ENCODE measurements at regions not wholly inside any gene's neighbourhood (a gene's known extent, or its start where the extent isn't known, plus 50 kb on each side); places are given as distances from the start of the nearest gene placed in this dataset.

DNA sequence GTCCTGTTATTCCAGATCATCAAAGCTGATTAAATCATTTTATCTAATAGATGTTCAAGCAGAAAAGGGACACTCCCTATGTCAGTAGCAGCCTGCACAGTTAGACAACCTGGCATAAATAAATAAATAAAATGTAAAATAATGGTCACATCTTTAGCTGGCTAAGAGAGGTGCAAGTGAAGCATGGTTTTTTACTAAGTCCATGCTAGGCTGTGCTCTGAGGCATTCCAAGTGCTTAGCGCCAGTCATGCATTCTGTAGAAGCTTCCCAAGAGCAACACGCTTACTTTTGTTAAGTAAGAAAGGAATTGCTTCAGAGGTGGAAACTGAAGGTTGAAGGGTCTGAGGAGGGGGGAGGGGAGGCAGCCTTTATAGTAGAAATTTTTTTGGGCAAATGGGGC is 351.2 kb downstream of the CDH2 start:
- TF ChIP-seq, protein P1, sequence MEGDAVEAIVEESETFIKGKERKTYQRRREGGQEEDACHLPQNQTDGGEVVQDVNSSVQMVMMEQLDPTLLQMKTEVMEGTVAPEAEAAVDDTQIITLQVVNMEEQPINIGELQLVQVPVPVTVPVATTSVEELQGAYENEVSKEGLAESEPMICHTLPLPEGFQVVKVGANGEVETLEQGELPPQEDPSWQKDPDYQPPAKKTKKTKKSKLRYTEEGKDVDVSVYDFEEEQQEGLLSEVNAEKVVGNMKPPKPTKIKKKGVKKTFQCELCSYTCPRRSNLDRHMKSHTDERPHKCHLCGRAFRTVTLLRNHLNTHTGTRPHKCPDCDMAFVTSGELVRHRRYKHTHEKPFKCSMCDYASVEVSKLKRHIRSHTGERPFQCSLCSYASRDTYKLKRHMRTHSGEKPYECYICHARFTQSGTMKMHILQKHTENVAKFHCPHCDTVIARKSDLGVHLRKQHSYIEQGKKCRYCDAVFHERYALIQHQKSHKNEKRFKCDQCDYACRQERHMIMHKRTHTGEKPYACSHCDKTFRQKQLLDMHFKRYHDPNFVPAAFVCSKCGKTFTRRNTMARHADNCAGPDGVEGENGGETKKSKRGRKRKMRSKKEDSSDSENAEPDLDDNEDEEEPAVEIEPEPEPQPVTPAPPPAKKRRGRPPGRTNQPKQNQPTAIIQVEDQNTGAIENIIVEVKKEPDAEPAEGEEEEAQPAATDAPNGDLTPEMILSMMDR (IDR thresholded peaks at IDR 0.05): no peak
- no peak for TF ChIP-seq EP300 (IDR thresholded peaks at IDR 0.05)
- TF ChIP-seq POLR2AphosphoS5 (IDR thresholded peaks at IDR 0.05): no peak
- TF ChIP-seq POLR2A (IDR thresholded peaks at IDR 0.05): no peak
